ENCODE measurements at regions not wholly inside any gene's neighbourhood (a gene's known extent, or its start where the extent isn't known, plus 50 kb on each side); places are given as distances from the start of the nearest gene placed in this dataset.
"Not testable (repeated sequence)": the region's sequence is repeated elsewhere in the genome, so short reads cannot be mapped to it uniquely, and the experiment has no call there.

GRCh38 chr15:60134609-60135008 lies 130.5 kb downstream of the FOXB1 start:
- DNase-seq (ENCODE audit: low read depth, low spot score), result no peak

DNA sequence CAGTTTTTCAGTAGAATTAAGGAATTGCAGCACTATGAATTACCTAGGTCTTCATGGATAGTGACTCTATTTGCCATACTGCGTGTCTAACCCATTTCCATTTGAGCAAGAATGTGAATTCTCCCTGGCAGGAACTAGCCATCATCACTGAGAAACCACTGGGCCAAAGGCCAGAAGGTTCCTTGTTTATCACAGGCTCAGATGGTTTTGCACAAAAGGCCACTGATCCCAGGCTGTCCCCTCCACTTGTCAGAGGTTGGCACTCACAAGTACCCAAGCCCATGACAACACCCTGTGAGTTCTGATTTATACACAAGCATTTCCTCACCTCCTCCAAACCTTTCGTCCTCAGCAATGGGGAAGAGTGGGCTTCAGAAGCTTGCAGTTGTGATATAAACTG lies 131.8 kb downstream of the FOXB1 start:
- DNase-seq (ENCODE audit: low read depth, low spot score), result no peak

DNA sequence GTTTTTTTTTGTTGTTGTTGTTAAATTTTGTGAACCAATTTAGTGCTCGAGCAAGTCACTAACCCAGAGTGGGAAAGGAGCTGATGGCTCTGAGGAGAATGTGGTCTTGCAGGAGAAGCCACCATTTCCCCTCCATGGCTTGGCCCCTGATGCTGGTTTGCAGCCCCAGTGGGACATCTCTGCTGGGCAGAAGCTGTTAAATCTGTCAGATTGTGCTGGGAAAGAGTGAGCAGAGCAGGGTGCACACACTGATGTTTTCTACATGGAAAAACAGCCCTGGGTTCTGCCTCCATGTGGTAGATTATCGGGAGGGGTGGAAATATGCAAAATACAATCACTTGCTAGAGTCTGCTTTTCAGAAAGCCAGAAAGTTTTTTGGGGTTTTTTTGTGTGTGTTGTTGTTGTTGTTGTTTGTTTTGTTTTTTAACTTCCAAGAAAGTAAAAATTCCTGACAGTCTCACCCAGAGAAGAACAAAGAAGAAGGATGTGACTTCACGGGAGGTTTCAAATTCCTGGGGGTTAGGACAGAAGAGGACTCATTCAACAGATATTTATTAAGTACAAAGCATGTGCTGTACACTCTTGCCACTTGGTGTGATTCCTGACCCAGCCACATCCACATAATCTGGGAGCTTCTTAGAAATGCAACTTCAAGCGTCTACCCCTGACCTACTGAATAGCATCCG lies 133.7 kb downstream of the FOXB1 start:
- no peak for DNase-seq (ENCODE audit: low read depth, low spot score)

DNA sequence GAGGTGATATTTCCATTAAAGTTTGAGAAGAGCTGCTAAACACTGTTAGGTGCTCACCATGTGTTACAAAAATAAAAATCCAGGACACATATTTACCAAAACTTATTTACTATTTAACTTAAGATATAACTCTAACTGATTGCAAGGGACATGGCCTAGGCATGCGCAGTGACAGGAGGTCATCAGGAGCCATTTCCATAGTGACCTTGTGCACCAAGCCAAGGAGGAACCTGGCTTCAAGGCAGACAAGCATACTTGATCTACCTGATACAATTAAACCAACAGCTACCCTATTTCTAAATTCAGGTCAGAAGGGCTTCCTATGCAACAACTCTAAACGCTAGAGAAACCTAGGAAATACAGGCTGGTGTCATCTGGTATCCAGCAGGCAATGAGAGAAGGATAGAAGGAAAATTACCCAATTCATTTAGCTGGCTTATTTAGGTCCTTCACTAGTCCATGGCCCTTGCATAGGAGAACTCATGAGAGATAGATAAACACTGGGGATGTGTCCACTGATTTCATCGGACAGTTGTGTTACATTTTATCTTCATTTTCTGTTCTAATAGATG lies 134.4 kb downstream of the FOXB1 start:
- no peak for DNase-seq (ENCODE audit: low read depth, low spot score)

- no peak for DNase-seq (ENCODE audit: low read depth, low spot score)
Measured at GRCh38 chr15:60152386-60152785, 148.3 kb downstream of the FOXB1 start.

GRCh38 chr15:60154764-60155325 lies 150.7 kb downstream of the FOXB1 start:
- DNase-seq (ENCODE audit: low read depth, low spot score), result no peak

GRCh38 chr15:60155661-60156060 lies 151.6 kb downstream of the FOXB1 start:
- DNase-seq (ENCODE audit: low read depth, low spot score), result no peak

- no peak for DNase-seq (ENCODE audit: low read depth, low spot score)
Measured at GRCh38 chr15:60160909-60161308, 156.8 kb downstream of the FOXB1 start.

- DNase-seq (ENCODE audit: low read depth, low spot score), result no peak
Measured at GRCh38 chr15:60161704-60162103, 157.6 kb downstream of the FOXB1 start.

GRCh38 chr15:60162251-60162967 lies 158.3 kb downstream of the FOXB1 start:
- no peak for DNase-seq (ENCODE audit: low read depth, low spot score)

DNA sequence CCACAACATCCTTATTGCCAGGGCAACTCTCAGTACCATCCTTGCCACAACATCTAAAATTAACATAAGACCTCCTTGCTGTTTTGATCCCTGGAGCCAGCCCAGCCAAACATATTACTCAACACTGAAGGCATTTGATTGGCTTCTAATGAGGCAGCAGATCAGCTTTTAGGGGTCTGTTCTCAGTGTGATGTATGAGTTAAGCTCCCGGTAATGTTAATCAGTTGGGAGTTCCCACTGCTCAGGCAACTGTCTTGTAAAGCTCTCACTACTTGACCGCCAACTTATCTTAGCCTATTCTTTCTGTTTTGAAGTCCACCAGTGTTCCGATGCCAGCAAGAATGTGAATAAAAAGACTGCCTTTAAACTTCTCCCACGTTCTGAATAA lies 158.9 kb downstream of the FOXB1 start:
- no peak for DNase-seq (ENCODE audit: low read depth, low spot score)

DNA sequence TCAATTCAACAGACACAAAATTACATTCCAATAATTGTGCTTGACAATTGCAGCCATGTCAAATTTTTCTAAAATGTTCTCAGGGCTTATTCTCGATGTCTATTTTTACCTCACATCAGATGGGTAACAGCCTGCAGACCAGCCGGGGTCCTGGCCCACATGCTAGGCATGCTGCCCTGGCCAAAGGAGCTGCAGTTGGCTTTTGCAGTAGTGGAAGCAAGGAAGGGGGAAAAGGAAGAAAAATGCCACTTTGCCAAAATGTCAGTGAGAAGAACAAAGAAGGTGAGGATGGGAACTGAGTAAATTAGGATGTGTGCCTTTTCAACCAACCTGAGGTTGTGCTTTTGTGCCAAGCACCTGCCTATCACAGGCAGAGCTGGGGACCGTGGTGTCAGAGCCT lies 161.0 kb downstream of the FOXB1 start:
- no peak for DNase-seq (ENCODE audit: low read depth, low spot score)

GRCh38 chr15:60172143-60172542 lies 168.0 kb downstream of the FOXB1 start:
- DNase-seq (ENCODE audit: low read depth, low spot score), result no peak

- peak; percentile 21 for DNase-seq (ENCODE audit: low read depth, low spot score)
Measured at GRCh38 chr15:60179786-60180391, 175.8 kb downstream of the FOXB1 start.

DNA sequence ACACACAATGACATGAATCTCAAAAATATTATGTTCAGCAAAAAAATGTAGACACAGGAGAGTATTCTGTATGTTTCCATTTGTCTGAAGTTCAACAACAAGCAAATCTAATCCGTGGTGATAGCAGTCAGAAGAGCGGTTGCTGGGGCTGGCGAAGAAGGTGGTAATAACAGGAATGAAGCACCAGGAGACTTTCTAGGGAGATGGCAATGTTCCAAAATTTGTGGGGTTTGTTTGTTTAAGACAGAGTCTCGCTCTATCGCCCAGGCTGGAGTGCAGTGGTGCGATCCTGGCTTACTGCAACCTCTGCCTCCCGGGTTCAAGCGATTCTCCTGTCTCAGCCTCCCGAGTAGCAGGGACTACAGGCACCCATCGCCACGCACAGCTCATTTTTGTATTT lies 177.8 kb downstream of the FOXB1 start:
- not testable (repeated sequence) for DNase-seq (ENCODE audit: low read depth, low spot score)

DNA sequence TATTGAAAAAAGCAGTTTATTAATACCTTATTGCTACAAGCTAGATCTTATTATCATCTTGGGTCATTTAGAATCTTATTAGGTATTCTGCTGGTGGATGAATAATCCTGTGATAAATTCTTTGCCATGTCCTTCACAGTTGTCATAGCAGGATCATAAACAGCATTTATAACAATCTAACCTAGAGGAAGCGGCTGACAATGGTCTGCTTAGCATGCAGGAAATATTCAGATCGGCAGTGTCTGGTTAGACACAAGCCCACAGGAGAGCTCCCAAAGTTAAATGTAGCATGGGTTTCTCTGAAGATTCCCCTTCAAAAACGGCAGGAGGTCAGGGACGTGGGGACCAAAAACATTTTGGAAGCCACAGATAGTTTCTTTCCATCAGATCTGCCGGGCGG lies 179.3 kb downstream of the FOXB1 start:
- DNase-seq (ENCODE audit: low read depth, low spot score), result no peak

DNA sequence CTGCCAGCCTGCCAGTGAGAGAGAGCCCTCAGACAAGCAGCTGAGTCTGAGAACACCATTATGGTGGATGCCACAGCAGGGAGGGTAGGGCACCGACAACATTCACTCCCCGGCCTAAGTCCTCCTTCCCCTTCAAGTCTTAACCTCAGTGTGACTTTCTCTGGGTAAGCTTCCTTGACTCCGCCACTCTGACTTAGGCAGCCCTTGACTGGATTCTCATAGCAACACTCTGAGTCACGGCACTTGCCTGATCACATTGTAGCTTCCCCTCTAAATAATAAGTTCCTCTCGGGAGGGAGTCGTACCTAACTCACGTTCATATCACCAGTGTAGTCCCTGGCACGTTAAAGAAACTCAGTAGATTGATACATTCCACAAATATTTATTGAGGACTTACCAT lies 180.5 kb downstream of the FOXB1 start:
- no peak for DNase-seq (ENCODE audit: low read depth, low spot score)

DNA sequence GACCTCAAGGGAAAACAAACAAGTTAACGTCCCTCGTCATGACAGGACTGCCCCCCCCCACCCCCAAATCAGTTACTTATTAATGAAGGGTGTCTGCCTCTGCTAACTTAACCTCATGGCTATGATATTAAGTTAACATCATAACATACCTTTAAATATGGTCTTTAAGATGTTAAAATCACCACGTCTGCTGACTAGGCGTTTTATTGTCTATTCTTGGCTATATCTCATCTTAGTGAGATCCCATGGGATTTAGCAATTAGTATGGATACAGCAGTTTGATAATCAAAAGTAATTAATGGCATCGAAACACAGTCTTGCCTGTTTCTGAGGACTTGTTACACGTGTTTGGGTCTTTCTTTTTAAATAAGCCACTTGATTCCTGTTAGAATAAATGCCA lies 186.9 kb downstream of the FOXB1 start:
- no peak for DNase-seq (ENCODE audit: low read depth, low spot score)

GRCh38 chr15:60191821-60192220 lies 187.7 kb downstream of the FOXB1 start:
- no peak for DNase-seq (ENCODE audit: low read depth, low spot score)

DNA sequence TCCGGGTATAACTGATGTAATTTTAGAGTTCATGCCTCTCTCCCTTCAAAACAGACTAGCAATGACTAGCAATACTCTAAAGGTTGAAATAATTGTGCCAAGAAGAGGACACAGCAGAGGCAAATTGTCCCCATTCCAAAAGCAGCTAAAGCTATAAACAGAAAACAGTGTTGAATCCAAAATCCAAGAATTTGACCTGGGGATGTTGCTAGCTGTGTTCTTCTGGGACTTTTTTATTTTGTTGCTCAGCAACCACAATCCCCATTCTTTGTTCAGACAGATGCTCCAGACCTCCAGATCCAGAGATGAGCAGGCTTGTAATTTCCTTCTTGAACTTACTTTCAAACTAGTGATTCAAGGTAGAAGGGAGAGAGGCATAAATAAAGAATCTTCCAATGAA lies 191.5 kb downstream of the FOXB1 start:
- no peak for DNase-seq (ENCODE audit: low read depth, low spot score)

DNA sequence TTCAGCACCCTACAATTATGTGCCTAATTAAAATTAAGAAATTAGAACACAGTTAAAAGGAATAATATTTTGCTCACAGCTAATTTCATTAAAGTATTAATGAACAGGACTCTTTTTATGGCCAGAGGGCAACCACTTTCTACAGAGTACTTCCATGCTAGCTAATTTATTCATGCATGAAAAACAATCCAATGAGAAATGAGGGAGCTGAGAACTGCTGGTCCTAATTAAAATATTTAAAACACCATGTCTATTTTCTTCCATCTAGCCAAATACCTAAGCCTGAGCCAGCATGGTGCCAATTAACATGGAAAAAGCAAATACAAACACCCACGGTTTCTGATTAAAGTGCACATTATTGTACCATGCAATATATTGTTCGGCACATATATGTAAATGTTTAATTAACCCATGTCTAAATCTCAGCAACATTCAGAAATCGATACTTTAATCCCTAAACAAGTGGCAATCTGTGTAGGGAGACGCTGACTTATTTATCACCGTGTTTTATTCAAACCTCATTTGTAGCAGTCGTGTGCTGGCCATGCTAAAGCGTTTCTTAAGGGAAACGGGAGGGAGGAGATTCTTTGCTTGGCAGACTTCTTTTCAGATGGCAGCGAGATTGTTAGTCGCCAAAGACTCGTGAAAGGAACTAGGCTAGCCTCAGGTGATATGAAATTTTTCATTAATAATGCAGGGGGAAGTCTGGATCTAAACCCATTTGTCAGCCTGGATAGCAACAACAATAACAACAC lies 193.5 kb downstream of the ANXA2 start:
- DNase-seq (ENCODE audit: low read depth, low spot score), result no peak

DNA sequence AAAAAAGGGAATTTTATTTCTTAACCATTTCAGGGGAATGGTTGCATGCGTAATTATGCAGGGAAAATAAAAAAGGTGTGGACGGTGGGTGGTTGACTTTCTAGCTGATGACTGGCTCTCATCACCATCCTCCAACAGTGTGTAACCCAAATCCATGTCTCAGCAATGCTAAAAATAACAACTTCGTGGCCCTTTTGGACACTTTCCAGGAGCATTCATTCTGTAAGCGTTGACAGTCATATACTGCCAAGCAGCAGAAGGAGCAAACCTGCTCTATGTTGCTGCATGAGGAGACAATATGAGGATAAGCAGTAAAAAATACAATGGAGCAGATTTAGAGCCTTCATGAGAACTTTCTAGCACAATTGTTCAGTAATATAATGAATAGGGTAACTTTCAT lies 189.1 kb downstream of the ANXA2 start:
- no peak for DNase-seq (ENCODE audit: low read depth, low spot score)
